ENCODE measurements at regions not wholly inside any gene's neighbourhood (a gene's known extent, or its start where the extent isn't known, plus 50 kb on each side); places are given as distances from the start of the nearest gene placed in this dataset.
"Not testable (repeated sequence)": the region's sequence is repeated elsewhere in the genome, so short reads cannot be mapped to it uniquely, and the experiment has no call there.

- DNase-seq (ENCODE audit: extremely low read depth, low read depth, low spot score): no peak
Measured at GRCh38 chr3:156044634-156044975, 75.8 kb upstream of the KCNAB1 start.

GRCh38 chr3:156048483-156048882, 71.9 kb upstream of the KCNAB1 start:
- not testable (repeated sequence) for DNase-seq (ENCODE audit: extremely low read depth, low read depth, low spot score)

GRCh38 chr3:156050918-156051317, 69.5 kb upstream of the KCNAB1 start:
- DNase-seq (ENCODE audit: extremely low read depth, low read depth, low spot score): no peak

GRCh38 chr3:156051651-156052050, 68.7 kb upstream of the KCNAB1 start:
- DNase-seq (ENCODE audit: extremely low read depth, low read depth, low spot score): no peak

- no peak for DNase-seq (ENCODE audit: extremely low read depth, low read depth, low spot score)
Measured at GRCh38 chr3:156052115-156052514, 68.3 kb upstream of the KCNAB1 start.

- DNase-seq (ENCODE audit: extremely low read depth, low read depth, low spot score): no peak
Measured at GRCh38 chr3:156059950-156060501, 60.4 kb upstream of the KCNAB1 start.

- not testable (repeated sequence) for DNase-seq (ENCODE audit: extremely low read depth, low read depth, low spot score)
Measured at GRCh38 chr3:156068151-156068550, 52.2 kb upstream of the KCNAB1 start.

- no peak for DNase-seq (ENCODE audit: extremely low read depth, low read depth, low spot score)
Measured at GRCh38 chr3:156070028-156070427, 50.4 kb upstream of the KCNAB1 start.

All from glomerular endothelial cell (primary cell).